ENCODE measurements at regions not wholly inside any gene's neighbourhood (a gene's known extent, or its start where the extent isn't known, plus 50 kb on each side); places are given as distances from the start of the nearest gene placed in this dataset.

DNA sequence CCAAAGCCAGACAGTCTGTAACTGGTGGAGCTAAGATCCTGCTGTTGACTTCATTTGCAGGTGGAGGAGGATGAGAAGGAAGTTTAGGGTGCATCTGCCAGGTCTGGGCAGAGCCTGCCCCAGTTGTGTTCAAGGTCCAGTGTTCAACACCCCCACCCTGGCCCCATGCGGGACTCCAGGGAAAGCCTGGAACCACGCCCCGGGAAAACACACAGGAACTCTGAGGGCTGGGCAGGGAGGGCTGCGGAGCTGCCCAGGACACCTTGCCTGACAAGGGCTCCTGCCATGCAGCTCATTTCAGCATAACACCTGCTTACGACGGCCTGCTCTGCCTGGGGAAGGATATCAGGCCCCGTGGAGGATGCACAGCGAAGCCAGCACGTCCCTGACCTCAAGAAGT, 286.3 kb downstream of the XXYLT1 start:
- TF ChIP-seq, protein P1, sequence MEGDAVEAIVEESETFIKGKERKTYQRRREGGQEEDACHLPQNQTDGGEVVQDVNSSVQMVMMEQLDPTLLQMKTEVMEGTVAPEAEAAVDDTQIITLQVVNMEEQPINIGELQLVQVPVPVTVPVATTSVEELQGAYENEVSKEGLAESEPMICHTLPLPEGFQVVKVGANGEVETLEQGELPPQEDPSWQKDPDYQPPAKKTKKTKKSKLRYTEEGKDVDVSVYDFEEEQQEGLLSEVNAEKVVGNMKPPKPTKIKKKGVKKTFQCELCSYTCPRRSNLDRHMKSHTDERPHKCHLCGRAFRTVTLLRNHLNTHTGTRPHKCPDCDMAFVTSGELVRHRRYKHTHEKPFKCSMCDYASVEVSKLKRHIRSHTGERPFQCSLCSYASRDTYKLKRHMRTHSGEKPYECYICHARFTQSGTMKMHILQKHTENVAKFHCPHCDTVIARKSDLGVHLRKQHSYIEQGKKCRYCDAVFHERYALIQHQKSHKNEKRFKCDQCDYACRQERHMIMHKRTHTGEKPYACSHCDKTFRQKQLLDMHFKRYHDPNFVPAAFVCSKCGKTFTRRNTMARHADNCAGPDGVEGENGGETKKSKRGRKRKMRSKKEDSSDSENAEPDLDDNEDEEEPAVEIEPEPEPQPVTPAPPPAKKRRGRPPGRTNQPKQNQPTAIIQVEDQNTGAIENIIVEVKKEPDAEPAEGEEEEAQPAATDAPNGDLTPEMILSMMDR (IDR thresholded peaks at IDR 0.05 in 4 of 5, conservative IDR thresholded peaks at IDR 0.05 in 1 of 5), result no peak
- TF ChIP-seq POLR2A (IDR thresholded peaks at IDR 0.05), result no peak

All from gastrocnemius medialis (tissue), 4 donors.